ENCODE measurements at regions not wholly inside any gene's neighbourhood (a gene's known extent, or its start where the extent isn't known, plus 50 kb on each side); places are given as distances from the start of the nearest gene placed in this dataset.
"Not testable (repeated sequence)": the region's sequence is repeated elsewhere in the genome, so short reads cannot be mapped to it uniquely, and the experiment has no call there.

DNA sequence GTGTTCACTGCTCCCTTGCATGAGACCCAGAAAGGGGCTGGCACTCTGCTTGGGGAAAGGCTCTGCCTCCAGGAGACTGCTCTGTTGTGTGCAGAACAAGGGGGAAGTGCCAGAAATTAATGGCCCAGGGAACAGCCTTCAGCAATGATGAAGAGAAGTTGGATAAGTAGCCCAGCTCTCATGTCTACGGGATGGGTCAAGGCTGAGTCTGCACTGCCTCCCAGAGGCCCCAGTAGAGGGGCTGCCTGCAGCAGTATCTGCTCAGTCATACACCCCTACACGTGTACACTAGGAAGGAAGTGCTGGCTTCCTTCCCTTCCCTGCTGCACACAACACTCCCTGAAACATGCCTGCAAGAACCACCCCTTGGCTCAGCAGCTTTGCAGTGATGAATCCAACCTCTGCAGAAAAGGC lies 54.6 kb upstream of the URI1 start:
- H3K4me1 ChIP-seq (ENCODE audit: insufficient read depth, low read length): no peaks in the 10 kb centered on the region
- peaks cover 22% of the 10 kb centered on the region for H3K27me3 Mint-ChIP-seq (ENCODE audit: low read depth, unreplicated experiment)
- no peaks in the 10 kb centered on the region for H3K27me3 ChIP-seq (ENCODE audit: insufficient read depth, low read length)
- H3K27ac ChIP-seq (ENCODE audit: low read depth, low read length): no peak overlapping the region
- H2AFZ ChIP-seq (ENCODE audit: low read depth, low read length): no peak overlapping the region
- H3K9ac ChIP-seq (ENCODE audit: low read length): no peak overlapping the region
- FAIRE-seq (no peak), DNase-seq (ENCODE audit: low read depth) (no peak)
- H3K4me3 ChIP-seq (ENCODE audit: insufficient read depth, low read depth, low read length): no peak overlapping the region
- H3K27ac Mint-ChIP-seq (ENCODE audit: unreplicated experiment): no peak overlapping the region
- H4K20me1 ChIP-seq (ENCODE audit: insufficient read depth, low read length): no peaks in the 10 kb centered on the region
- TF ChIP-seq EZH2 (IDR thresholded peaks at IDR 0.05; ENCODE audit: insufficient read depth, low read length): no peak
- TF ChIP-seq, protein P1, sequence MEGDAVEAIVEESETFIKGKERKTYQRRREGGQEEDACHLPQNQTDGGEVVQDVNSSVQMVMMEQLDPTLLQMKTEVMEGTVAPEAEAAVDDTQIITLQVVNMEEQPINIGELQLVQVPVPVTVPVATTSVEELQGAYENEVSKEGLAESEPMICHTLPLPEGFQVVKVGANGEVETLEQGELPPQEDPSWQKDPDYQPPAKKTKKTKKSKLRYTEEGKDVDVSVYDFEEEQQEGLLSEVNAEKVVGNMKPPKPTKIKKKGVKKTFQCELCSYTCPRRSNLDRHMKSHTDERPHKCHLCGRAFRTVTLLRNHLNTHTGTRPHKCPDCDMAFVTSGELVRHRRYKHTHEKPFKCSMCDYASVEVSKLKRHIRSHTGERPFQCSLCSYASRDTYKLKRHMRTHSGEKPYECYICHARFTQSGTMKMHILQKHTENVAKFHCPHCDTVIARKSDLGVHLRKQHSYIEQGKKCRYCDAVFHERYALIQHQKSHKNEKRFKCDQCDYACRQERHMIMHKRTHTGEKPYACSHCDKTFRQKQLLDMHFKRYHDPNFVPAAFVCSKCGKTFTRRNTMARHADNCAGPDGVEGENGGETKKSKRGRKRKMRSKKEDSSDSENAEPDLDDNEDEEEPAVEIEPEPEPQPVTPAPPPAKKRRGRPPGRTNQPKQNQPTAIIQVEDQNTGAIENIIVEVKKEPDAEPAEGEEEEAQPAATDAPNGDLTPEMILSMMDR (IDR thresholded peaks at IDR 0.05; ENCODE audit: insufficient read depth, low read depth, low read length): no peak
- no peaks in the 10 kb centered on the region for H3K36me3 ChIP-seq (ENCODE audit: insufficient read depth, low read length)
- H3K79me2 ChIP-seq (ENCODE audit: insufficient read depth, low read length): no peaks in the 10 kb centered on the region
- H3K4me3 Mint-ChIP-seq (ENCODE audit: unreplicated experiment): no peak overlapping the region
- no peaks in the 10 kb centered on the region for H3K36me3 Mint-ChIP-seq (ENCODE audit: low read depth, unreplicated experiment)
- no peaks in the 10 kb centered on the region for H3K9me3 ChIP-seq (ENCODE audit: insufficient read depth, low read depth, low read length)
- no peak overlapping the region for H3K4me2 ChIP-seq (ENCODE audit: low read length)
- no peaks in the 10 kb centered on the region for H3K9me3 Mint-ChIP-seq (ENCODE audit: unreplicated experiment)
- no peaks in the 10 kb centered on the region for H3K4me1 Mint-ChIP-seq (ENCODE audit: low read depth, unreplicated experiment)

DNA sequence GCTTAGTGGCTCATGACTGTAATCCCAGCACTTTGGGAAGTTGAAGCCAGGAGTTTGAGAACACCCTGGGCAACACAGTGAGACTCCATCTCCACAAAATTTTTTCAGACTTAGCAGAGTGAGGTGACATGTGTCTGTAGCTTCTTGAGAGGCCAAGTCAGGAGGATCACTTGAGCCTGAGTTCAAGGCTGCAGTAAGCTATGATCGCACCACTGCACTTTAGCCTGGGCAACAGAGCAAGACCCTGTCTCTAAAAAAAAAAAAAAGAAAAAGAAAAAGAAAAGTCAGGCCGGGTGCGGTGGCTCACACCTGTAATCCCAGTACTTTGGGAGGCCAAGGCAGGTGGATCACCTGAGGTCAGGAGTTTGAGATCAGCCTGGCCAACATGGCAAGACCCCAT lies 54.0 kb upstream of the URI1 start:
- H3K27me3 ChIP-seq (ENCODE audit: insufficient read depth, low read length); H3K27ac ChIP-seq (ENCODE audit: low read depth, low read length); H3K4me3 Mint-ChIP-seq (ENCODE audit: unreplicated experiment); H3K4me3 ChIP-seq (ENCODE audit: insufficient read depth, low read depth, low read length); H4K20me1 ChIP-seq (ENCODE audit: insufficient read depth, low read length); H3K27ac Mint-ChIP-seq (ENCODE audit: unreplicated experiment); H3K36me3 ChIP-seq (ENCODE audit: insufficient read depth, low read length); H3K79me2 ChIP-seq (ENCODE audit: insufficient read depth, low read length); H3K9me3 ChIP-seq (ENCODE audit: insufficient read depth, low read depth, low read length); H3K4me1 ChIP-seq (ENCODE audit: insufficient read depth, low read length); DNase-seq (ENCODE audit: low read depth); H3K9me3 Mint-ChIP-seq (ENCODE audit: unreplicated experiment); H3K4me1 Mint-ChIP-seq (ENCODE audit: low read depth, unreplicated experiment); H3K36me3 Mint-ChIP-seq (ENCODE audit: low read depth, unreplicated experiment); H2AFZ ChIP-seq (ENCODE audit: low read depth, low read length); H3K4me2 ChIP-seq (ENCODE audit: low read length); FAIRE-seq; H3K9ac ChIP-seq (ENCODE audit: low read length): not testable (repeated sequence)
- H3K27me3 Mint-ChIP-seq (ENCODE audit: low read depth, unreplicated experiment): peaks cover 23% of the 10 kb centered on the region

DNA sequence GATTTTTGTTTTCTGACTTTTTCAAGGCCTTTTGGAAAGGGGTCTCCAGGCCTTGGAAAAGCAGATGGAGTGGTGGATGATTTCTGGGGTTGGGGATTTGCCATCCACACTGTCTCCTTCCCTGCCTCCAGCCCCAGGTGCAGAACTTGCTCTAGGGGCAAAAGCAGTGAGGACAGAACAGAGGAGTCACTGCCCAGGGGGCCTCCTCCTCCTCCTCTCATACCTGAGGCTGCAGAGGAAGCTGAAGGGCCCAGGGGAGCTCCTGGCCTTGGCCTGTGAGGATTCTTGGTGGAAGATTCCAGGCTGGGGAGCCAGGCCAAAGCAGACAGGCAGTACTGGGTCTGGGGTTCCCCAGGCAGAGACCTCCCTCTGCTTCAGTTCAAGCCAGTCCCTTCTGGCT lies 52.3 kb upstream of the URI1 start:
- peaks cover 28% of the 10 kb centered on the region for H3K27me3 Mint-ChIP-seq (ENCODE audit: low read depth, unreplicated experiment)
- H3K27me3 ChIP-seq (ENCODE audit: insufficient read depth, low read length): no peaks in the 10 kb centered on the region
- no peak for TF ChIP-seq EZH2 (IDR thresholded peaks at IDR 0.05; ENCODE audit: insufficient read depth, low read length)
- TF ChIP-seq, protein P1 (IDR thresholded peaks at IDR 0.05; ENCODE audit: insufficient read depth, low read depth, low read length): no peak
- no peak overlapping the region for H3K4me2 ChIP-seq (ENCODE audit: low read length)
- no peaks in the 10 kb centered on the region for H3K4me1 Mint-ChIP-seq (ENCODE audit: low read depth, unreplicated experiment)
- no peaks in the 10 kb centered on the region for H3K36me3 ChIP-seq (ENCODE audit: insufficient read depth, low read length)
- no peak overlapping the region for H3K4me3 ChIP-seq (ENCODE audit: insufficient read depth, low read depth, low read length)
- no peak overlapping the region for H3K4me3 Mint-ChIP-seq (ENCODE audit: unreplicated experiment)
- no peak overlapping the region for H3K27ac ChIP-seq (ENCODE audit: low read depth, low read length)
- H3K9me3 Mint-ChIP-seq (ENCODE audit: unreplicated experiment): no peaks in the 10 kb centered on the region
- H3K9ac ChIP-seq (ENCODE audit: low read length): no peak overlapping the region
- H3K4me1 ChIP-seq (ENCODE audit: insufficient read depth, low read length): no peaks in the 10 kb centered on the region
- H3K9me3 ChIP-seq (ENCODE audit: insufficient read depth, low read depth, low read length): no peaks in the 10 kb centered on the region
- no peaks in the 10 kb centered on the region for H3K36me3 Mint-ChIP-seq (ENCODE audit: low read depth, unreplicated experiment)
- DNase-seq (ENCODE audit: low read depth) (no peak), FAIRE-seq (no peak)
- no peaks in the 10 kb centered on the region for H4K20me1 ChIP-seq (ENCODE audit: insufficient read depth, low read length)
- H2AFZ ChIP-seq (ENCODE audit: low read depth, low read length): no peak overlapping the region
- no peaks in the 10 kb centered on the region for H3K79me2 ChIP-seq (ENCODE audit: insufficient read depth, low read length)
- no peak overlapping the region for H3K27ac Mint-ChIP-seq (ENCODE audit: unreplicated experiment)

All from astrocyte (in vitro differentiated cells and primary cell).